Keratinocyte (primary cell): ENCODE measurements at regions not wholly inside any gene's neighbourhood (a gene's known extent, or its start where the extent isn't known, plus 50 kb on each side); places are given as distances from the start of the nearest gene placed in this dataset.

ENCODE experiments used
- DNase-seq: peaks from one replicate; pipeline ENCODE4 v3.0.0-alpha.2; 2011; ENCODE audit warnings: low read depth, missing footprints, low spot score
- FAIRE-seq: peaks from 2 replicates; lab custom pipeline; 2011; peaks lifted over from hg19 to GRCh38; lab: Jason Lieb, UNC
- H2AFZ ChIP-seq: 2 replicates; pipeline ENCODE4 v1.6.0; 2012; ENCODE audit warnings: low read length, control low read depth, inconsistent platforms; ENCODE audit not compliant: control insufficient read depth
- H3K27ac ChIP-seq: 2 replicates; pipeline ENCODE4 v1.5.1; 2011; ENCODE audit warnings: low read length; ENCODE audit not compliant: control insufficient read depth, insufficient read depth
- H3K27me3 ChIP-seq: 3 replicates; pipeline ENCODE4 v1.6.0; 2011; ENCODE audit warnings: low read length; ENCODE audit not compliant: control insufficient read depth, insufficient read depth; ENCODE audit errors: extremely low read depth
- H3K36me3 ChIP-seq, 2 experiments: 2 replicates in 1 of 2; 3 replicates in 1 of 2; pipeline ENCODE4 v1.5.1; 2011; ENCODE audit warnings: low read length in 2 of 2, mild to moderate bottlenecking in 1 of 2; ENCODE audit not compliant: control insufficient read depth in 2 of 2, insufficient read depth in 2 of 2; ENCODE audit errors: extremely low read depth in 1 of 2
- H3K4me1 ChIP-seq: 3 replicates; pipeline ENCODE4 v1.5.1; 2011; ENCODE audit warnings: low read length; ENCODE audit not compliant: control insufficient read depth, insufficient read depth; ENCODE audit errors: extremely low read depth
- H3K4me2 ChIP-seq: 3 replicates; pipeline ENCODE4 v1.6.0; 2011; ENCODE audit warnings: low read depth, low read length; ENCODE audit not compliant: control insufficient read depth, insufficient read depth; ENCODE audit errors: extremely low read depth
- H3K4me3 ChIP-seq, 3 experiments: fragments of 200-600 bp in 1 of 3; sonication (generic) in 1 of 3; 2 replicates in 2 of 3; 3 replicates in 1 of 3; pipeline ENCODE4 v1.5.1; 2011 to 2016; ENCODE audit warnings: low read length in 3 of 3, mild to moderate bottlenecking in 3 of 3, control low read depth in 2 of 3, inconsistent platforms in 1 of 3, low read depth in 1 of 3, mixed read lengths in 1 of 3, mixed run types in 1 of 3, moderate library complexity in 1 of 3; ENCODE audit not compliant: control insufficient read depth in 2 of 3, insufficient read depth in 2 of 3; ENCODE audit errors: extremely low read depth in 1 of 3
- H3K79me2 ChIP-seq: 2 replicates; pipeline ENCODE4 v1.6.0; 2012; ENCODE audit warnings: low read length; ENCODE audit not compliant: control insufficient read depth, insufficient read depth
- H3K9ac ChIP-seq: 3 replicates; pipeline ENCODE4 v1.6.0; 2011; ENCODE audit warnings: low read length; ENCODE audit not compliant: control insufficient read depth, insufficient read depth; ENCODE audit errors: extremely low read depth
- H3K9me1 ChIP-seq: 3 replicates; pipeline ENCODE4 v1.6.0; 2011; ENCODE audit warnings: low read length; ENCODE audit not compliant: control insufficient read depth, insufficient read depth; ENCODE audit errors: extremely low read depth
- H3K9me3 ChIP-seq: 2 replicates; pipeline ENCODE4 v1.5.1; 2012; ENCODE audit warnings: low read depth, low read length; ENCODE audit not compliant: control insufficient read depth
- H4K20me1 ChIP-seq: 3 replicates; pipeline ENCODE4 v1.6.0; 2011; ENCODE audit warnings: low read length; ENCODE audit not compliant: control insufficient read depth, insufficient read depth; ENCODE audit errors: extremely low read depth
- CTCF ChIP-seq, 3 experiments: IDR thresholded peaks in 1 of 3; conservative IDR thresholded peaks in 1 of 3; optimal IDR thresholded peaks in 1 of 3; 2 replicates in 2 of 3; 3 replicates in 1 of 3; pipeline versions ENCODE3 to v1.5.1; 2011; ENCODE audit warnings: low read length in 3 of 3, mild to moderate bottlenecking in 3 of 3, moderate library complexity in 2 of 3, control low read depth in 1 of 3, inconsistent platforms in 1 of 3; ENCODE audit not compliant: insufficient read depth in 2 of 3; ENCODE audit errors: extremely low read depth in 1 of 3
- EZH2 ChIP-seq: IDR thresholded peaks from one replicate; pipeline ENCODE4 v1.6.1; 2012; ENCODE audit warnings: inconsistent platforms, mild to moderate bottlenecking, low read length, moderate library complexity
- dilution Hi-C: fragments of 300-500 bp; cut with MboI; formaldehyde crosslinking; loops from one replicate; pipeline ENCODE4 v1.7.0; 2020; ENCODE audit warnings: low sequenced_read_pairs; ENCODE audit not compliant: extremely low pct_ligation_motif_present

- Histone ChIP-seq H4K20me1 (no peaks in the 10 kb centered on the region), H3K4me2 (no peak overlapping the region), H3K9ac (no peak overlapping the region), H3K27me3 (peaks cover 7% of the 10 kb centered on the region), H2AFZ (no peak overlapping the region), H3K4me1 (no peaks in the 10 kb centered on the region), H3K9me3 (no peaks in the 10 kb centered on the region), H3K36me3 (no peaks in the 10 kb centered on the region), H3K4me3 (no peak overlapping the region), H3K9me1 (no peaks in the 10 kb centered on the region), H3K79me2 (no peaks in the 10 kb centered on the region), H3K27ac (no peak overlapping the region)
- TF ChIP-seq EZH2 (no peak), CTCF (optimal IDR thresholded peaks at IDR 0.05 in 1 of 3, IDR thresholded peaks at IDR 0.05 in 1 of 3, conservative IDR thresholded peaks at IDR 0.05 in 1 of 3; ENCODE audit: extremely low read depth in 1 of 3, insufficient read depth in 2 of 3, low read length in 3 of 3) (no peak)
- DNase-seq (no peak), FAIRE-seq (no peak)
- dilution Hi-C loops, result no loop called here
These were observed 198.0 kb downstream of the C16orf95 start for GRCh38 chr16:87119168-87119567.

- DNase-seq, result no peak
- Histone ChIP-seq H3K79me2 (no peaks in the 10 kb centered on the region), H3K4me2 (no peak overlapping the region), H4K20me1 (no peaks in the 10 kb centered on the region), H3K27ac (no peak overlapping the region), H3K9ac (no peak overlapping the region), H3K4me1 (no peaks in the 10 kb centered on the region), H3K9me1 (no peaks in the 10 kb centered on the region), H3K36me3 (no peaks in the 10 kb centered on the region), H2AFZ (no peak overlapping the region), H3K9me3 (no peaks in the 10 kb centered on the region), H3K27me3 (peaks cover 7% of the 10 kb centered on the region), H3K4me3 (no peak overlapping the region)
- TF ChIP-seq CTCF (optimal IDR thresholded peaks at IDR 0.05 in 1 of 3, IDR thresholded peaks at IDR 0.05 in 1 of 3, conservative IDR thresholded peaks at IDR 0.05 in 1 of 3; ENCODE audit: extremely low read depth in 1 of 3, insufficient read depth in 2 of 3, low read length in 3 of 3), result no peak
- no peak for TF ChIP-seq EZH2
- dilution Hi-C loops, result no loop called here
- FAIRE-seq, result no peak
These were observed 197.4 kb downstream of the C16orf95 start for GRCh38 chr16:87119748-87120147.
